ENCODE measurements at regions not wholly inside any gene's neighbourhood (a gene's known extent, or its start where the extent isn't known, plus 50 kb on each side); places are given as distances from the start of the nearest gene placed in this dataset.
A peak's percentile ranks its signal among the peaks of the same experiment; 100 is the strongest.

GRCh38 chr18:11553098-11553940 lies 56.1 kb upstream of the SLC35G4 start:
- peak; percentile 75 for DNase-seq

DNA sequence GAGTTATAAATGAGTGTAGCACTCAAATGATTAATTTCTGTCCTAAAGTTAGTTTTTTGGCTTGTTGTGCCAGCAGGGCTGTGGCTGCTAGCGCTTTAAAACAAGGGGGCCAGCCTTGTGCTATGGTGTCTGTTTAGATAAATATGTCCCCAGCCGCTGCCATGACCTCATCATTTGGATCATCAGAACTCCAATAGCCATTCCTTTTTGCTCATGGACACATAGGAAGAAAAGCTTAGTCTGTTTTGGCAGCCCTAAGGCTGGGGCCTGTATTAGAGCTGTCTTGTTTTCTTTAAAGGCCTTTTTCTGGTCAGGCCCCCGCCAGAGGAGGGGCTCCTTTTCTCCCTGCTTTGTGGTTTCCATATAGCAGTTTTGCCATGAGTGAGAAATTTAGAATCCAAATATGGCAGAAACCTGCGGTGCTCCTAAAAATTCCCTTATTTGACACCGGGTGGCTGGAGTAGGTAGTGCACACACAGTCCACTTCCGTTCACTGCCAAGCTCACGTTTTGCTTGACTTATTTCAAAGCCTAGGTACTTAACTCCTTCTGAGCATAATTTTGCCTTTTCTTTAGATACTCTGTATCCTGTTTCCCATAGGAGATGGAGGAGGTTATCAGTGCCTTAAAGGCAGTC lies 60.4 kb upstream of the SLC35G4 start:
- DNase-seq, result no peak

- DNase-seq, result no peak
Measured at GRCh38 chr18:11548396-11548795, 61.0 kb upstream of the SLC35G4 start.

GRCh38 chr18:11544060-11544633 lies 65.2 kb upstream of the SLC35G4 start:
- DNase-seq, result peak; percentile 7

DNA sequence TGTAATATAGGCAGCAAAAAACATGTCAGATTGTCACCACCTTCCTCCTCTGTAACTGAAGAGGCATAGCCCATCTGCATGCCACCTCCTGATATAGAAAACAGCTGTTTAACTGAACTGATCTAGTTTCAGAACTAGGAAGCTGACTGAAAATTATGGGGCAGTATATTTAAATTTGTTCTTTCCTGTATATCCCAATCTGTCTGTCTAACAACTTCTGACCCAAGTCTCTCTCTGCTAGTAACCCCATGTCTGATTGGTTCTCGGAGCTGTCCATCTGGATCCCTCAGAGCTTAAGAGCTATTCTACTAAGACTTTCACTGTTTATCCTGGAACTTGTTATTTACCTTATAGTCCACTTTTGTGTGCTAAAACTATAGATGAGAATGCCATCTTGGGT lies 68.2 kb upstream of the SLC35G4 start:
- DNase-seq, result no peak

GRCh38 chr18:11533942-11534496 lies 75.4 kb upstream of the SLC35G4 start:
- no peak for DNase-seq

DNA sequence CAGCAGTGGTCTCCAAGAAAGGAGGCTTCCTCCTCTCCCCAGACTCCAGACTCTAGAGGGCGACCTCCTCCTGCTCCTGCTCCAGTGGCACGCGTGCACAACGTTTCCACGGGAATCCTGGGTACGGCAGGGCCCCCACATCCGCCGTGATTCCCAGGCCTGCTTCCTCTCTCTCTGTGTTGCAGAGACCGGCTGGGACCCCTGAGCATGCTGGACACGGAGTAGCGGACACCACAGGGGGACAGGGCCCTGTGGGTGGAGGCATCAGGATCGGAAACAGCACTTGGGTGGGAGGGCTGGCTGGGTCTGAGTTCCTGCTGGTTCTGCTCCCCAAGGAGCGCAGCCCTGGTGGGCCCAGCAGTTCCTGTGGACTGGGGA lies 75.9 kb upstream of the SLC35G4 start:
- no peak for DNase-seq

- no peak for DNase-seq
Measured at GRCh38 chr18:11532758-11533512, 76.5 kb upstream of the SLC35G4 start.

DNA sequence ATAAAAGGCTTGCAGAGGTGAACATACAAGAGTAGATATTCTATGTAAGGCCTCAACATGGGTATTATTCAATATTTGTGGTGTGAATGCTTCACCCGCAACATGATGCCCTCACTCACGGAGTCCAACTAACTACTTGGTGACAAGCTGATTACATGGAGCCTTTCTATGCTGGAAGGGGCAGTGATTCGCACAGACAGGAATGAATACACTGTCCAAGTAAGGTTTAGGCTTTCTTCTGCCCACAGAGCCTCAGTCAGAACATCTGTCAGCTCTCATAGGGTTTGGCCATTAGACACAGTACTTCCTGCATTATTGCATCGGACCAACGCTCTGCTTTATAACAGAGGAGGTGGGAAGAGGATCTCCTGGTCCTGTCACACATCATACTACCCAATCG lies 80.3 kb upstream of the SLC35G4 start:
- no peak for DNase-seq

- DNase-seq, result no peak
Measured at GRCh38 chr18:11526675-11527074, 82.7 kb upstream of the SLC35G4 start.

- no peak for DNase-seq
Measured at GRCh38 chr18:11523804-11524203, 85.6 kb upstream of the SLC35G4 start.

DNA sequence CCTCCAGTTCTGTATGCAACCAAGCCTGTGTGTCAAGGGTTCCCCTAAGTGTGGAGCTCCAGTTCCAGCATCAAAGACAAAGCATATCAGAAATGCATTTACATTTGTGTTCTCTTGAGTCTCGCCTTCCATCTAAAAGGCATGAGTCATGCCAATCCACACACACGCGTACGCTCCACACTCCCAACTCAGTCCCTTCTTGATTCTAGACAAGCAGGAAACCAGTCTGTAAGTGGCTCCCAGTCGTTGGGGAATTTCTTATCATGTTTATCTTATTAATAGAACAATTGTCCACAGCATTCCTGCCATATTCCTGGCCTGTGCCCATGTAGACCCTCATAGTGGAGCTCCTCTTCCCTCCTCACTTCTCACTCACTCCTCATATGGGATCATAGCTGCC lies 86.4 kb upstream of the SLC35G4 start:
- DNase-seq, result no peak

- no peak for DNase-seq
Measured at GRCh38 chr18:11521853-11522252, 87.5 kb upstream of the SLC35G4 start.

DNA sequence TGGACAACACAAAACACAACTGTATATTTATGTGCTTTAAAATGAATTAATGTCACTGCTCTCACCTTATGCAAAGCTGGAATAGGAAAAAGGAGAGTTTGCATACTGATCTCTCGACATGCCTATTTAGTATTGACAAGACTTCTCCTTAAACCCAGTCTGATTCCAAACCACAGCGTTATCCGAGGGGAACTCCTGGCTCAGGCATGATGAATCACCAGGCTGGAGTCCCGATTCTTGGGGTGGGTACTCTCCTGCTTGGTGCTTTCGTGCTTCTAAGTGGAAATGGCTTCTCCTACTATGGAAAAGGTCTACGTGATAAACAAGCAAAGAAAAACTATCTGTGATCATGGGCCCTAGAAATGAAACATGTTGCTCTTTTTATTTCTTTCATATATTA lies 88.9 kb upstream of the SLC35G4 start:
- no peak for DNase-seq

DNA sequence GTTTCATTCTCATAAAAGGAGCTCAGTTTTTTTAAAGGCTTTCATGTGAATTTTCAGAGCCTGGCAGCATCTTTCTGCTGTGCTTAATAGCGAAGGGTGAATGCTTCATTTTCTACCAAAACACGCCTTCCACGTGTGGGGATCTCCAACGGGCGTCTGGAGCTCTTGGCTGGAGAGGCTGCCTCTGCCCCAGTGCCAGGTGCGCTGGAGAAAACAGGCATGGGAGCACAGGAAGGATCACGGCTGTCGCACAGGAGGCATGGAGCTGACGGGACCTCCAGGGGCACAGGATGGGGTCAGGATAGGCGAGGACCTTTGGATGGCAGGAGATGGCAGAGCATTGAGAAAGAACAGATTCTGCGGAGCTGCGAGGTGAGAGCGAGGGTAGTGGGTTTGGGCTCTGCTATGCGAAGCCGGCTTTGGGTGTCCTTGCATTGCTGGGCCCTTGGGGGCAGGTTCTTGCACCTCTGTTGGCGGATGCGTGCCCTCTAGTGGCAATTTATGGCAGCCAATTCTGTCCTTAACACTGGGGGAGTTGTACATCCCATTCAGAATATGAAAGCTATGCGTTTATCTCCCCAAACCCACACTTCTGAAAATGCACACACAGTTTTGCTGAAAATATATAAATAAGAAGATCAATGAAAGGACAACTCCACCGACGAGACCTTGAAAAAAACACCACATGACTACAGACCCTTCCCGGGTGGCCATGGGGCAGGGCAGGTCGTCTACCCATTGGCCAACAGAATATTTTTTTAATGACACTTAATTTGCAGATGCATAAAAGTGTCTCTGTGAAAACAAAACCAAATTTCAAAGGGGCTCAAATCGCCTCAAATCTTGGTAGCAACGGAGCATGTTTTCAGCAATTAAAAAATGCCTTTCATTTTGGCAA lies 90.4 kb upstream of the SLC35G4 start:
- DNase-seq, result peak; percentile 83

GRCh38 chr18:11517704-11518103 lies 91.7 kb upstream of the SLC35G4 start:
- no peak for DNase-seq

DNA sequence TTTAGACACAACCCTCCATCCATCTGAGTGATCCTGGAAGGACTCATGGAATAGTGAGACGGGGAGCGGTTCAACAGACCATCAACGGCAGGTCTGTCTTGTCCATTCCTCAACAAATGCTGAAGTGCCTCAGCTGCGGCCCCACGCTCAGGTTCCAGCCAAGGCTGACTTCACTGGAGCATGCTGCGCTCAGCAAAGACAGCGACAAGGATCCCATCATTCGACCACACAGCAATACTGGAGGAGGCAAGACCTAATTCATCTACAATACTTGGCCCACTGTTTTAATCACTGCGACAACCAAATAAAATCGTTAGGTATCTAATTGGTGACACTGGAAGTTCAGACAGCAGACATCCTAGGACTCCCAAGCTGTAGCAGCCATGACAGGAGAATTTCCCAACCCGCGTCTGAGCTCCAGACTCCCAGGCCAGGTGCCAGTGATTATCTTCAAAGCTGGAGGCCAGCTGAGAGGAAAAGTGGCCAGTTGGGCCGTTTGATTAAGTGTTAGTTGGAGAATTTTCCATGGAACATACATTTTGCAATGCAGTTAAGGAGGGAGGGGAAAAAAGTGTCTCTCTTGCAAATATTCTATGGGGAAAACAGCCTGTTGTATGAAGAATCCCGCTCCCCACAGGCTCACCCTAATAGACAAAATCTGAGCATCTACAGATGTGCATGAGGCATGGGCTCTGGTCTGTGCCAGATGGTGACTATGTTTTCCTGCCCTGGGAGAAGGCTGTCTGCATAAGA lies 92.5 kb upstream of the SLC35G4 start:
- no peak for DNase-seq

DNA sequence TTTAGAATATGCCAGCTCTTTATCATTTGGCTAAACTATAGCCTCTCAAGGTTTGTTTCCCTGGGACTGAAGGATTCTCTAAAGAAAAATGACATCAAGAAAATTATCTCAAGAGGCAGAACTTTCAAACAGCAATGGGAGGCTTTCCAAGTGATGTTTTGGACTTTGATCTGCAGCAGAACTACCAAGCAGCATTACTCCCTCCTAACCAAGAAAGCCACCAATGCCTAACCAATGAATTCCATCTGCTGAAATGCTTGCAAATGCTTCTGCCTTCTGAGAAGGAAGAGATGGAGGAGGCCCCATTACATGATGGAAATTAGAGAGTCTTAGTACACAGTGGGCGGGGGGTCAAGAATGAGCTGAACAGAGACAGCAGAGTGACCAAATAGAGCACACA lies 95.1 kb upstream of the SLC35G4 start:
- no peak for DNase-seq

DNA sequence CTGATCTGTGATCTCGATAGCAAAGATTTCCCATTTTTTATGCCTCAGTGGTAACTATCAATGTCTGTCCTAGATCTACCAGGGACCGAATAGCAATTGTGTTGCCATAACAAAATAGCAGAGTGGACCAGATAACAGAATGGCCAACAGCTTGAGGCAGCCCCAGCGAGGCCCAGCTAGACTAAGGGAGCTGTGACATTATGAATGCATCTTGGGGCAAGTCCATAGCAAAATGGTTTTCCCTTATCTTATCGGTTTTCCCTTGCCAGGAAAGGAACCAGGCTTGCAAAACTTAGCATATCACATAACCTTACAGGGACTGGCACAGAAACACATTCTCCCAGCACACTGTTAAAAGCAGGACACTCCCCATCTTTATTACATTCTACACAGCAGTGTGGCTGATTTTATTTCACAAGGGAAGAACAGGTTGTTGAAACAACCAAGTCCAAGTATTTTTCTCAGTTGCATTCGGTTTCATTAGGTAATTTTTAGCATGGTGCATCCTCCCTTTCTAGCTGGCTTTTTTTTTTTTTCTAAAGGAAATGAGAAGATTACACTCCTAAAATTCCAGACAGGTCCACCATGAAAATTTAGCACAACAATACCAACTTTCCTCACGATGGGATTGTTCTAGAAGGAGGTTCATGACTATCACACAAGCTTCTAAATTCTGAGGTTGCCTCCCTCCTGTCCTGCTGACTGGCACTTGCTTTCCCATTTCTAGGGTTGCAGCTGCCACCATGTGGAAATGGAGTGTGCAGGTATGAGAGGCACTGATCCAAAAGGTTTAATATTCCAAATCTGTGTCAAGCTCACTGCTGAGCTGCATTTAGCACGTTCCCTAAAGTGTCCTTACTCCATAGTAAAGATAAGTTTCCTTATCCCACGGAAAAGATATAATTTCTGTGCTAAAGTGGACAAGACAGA lies 97.0 kb upstream of the SLC35G4 start:
- no peak for DNase-seq

- DNase-seq, result no peak
Measured at GRCh38 chr18:11511434-11512095, 97.8 kb upstream of the SLC35G4 start.

All from hematopoietic multipotent progenitor cell treated with erythropoietin and hydrocortisone succinate and interleukin-3 and kit ligand, for 4 days (in vitro differentiated cells).